Urothelium cell line (cell line): ENCODE measurements at regions not wholly inside any gene's neighbourhood (a gene's known extent, or its start where the extent isn't known, plus 50 kb on each side); places are given as distances from the start of the nearest gene placed in this dataset.

ENCODE experiments used
- DNase-seq: peaks from one replicate; pipeline ENCODE4 v3.0.0; 2011; ENCODE audit warnings: low spot score, mixed read lengths
- FAIRE-seq: peaks from 2 replicates; lab custom pipeline; 2011; peaks lifted over from hg19 to GRCh38; lab: Jason Lieb, UNC

DNA sequence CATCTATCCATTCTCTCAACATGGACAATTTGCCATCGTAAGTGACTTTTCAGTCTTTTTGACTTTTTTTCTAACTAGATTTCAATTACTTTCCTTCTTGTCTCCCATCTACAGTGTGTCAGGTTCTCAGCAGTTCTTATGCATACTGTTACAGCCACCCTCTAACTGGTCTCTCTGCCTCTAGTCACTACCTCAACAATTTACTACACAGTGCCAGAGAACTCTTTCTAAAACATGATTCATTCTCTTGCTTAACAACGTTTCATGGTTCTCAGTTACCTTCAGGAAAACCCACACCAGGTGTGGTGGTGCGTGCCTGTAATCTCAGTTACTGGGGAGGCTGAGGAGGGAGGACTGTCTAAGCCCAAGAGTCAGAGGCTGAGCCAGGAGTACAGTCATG lies 95.4 kb downstream of the DIPK2A start:
- no peak for DNase-seq
- no peak for FAIRE-seq

DNA sequence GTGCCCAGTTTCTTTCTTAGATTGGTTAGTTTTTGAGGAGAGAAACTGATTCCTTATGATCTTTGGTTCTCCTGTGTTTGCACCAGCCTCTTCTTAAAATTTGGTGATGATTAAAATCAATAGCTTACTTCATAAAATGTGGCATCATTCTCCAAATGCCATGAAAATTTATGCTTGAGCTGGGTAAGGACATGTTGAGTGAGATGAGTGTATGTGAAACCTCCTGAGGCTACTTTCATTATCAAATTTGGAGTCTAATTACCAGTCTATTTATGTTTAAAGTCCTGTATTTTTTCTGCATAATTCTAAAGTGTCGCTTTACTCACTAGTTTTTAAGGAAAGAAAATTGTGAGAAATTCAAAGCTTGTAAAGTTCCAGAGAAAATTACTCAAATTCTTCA lies 102.1 kb downstream of the DIPK2A start:
- no peak for DNase-seq
- no peak for FAIRE-seq

DNA sequence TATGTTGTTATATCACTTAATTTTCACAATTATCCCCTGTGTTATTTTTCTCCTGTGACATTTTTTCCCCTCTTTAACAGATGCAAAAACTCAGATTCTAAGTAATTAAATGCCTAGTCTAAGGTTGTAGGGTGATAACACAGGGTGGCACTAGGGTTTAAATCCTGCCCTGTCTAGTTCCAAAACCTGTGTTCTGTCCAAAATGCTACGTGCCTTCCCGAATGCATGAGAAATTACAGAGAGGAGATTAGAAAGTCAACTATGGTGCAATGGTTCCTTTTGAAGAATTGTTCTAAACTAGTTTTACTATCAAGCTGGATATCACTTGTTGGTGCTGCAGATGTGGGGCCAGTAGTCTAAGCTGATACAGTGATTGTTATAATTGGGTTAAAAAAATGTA lies 108.0 kb downstream of the DIPK2A start:
- FAIRE-seq (no peak), DNase-seq (no peak)

DNA sequence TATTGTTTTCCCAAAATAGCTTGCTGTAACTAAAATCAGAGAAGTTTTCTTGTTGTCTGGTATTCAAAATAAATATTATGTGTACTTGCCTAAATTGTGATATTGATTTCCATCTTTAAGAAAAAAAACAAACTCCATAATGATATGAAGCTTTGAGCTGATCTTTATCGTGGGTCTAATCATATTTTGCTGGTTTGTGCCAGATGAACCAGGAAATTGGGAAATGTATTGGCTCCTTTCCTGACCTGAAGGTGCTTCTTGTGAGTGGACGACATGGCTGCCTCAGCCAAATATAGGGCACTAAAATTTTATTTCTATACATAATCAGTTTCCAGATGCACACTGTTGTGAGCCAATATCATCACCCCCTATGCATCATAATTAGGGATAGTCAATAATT lies 113.3 kb downstream of the DIPK2A start:
- FAIRE-seq (no peak), DNase-seq (no peak)

DNA sequence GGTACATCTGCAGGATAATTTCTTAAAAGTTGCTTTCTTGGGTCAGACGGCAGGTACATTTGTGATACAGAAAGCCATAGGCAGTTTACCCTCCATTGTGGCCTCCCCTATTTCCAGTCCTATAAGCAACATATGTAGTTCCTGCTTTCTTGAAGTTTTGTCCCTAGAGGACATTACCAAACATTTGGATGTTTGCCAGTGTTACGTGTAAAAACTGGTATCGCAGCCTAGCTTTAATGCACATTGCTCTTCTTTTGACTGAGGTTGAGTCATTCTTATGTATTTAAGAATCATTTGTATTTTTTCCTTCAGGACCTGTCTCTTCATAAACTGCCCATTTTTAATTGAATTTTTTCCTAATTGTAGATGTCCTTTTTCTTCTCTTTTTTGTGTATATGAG lies 114.3 kb downstream of the DIPK2A start:
- FAIRE-seq (no peak), DNase-seq (no peak)

DNA sequence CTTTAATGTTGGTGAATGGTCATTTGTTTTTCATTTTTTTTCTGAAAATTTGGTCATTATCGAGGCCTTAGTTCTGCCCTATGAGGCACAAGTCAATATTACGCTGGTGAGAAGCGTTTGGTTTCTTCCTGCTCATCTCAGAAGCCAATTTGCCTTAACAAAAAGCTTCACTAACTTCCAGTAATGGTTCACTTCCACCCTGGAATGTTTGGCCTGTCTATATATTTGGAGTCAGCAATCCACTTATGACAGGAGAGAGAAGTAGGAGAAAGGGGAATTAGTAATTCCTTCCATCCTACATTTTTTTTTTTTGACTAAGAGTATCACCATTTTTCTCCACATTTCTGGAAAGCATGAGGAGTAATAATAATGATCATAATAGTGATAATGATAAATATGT lies 124.4 kb downstream of the DIPK2A start:
- DNase-seq (no peak), FAIRE-seq (no peak)

DNA sequence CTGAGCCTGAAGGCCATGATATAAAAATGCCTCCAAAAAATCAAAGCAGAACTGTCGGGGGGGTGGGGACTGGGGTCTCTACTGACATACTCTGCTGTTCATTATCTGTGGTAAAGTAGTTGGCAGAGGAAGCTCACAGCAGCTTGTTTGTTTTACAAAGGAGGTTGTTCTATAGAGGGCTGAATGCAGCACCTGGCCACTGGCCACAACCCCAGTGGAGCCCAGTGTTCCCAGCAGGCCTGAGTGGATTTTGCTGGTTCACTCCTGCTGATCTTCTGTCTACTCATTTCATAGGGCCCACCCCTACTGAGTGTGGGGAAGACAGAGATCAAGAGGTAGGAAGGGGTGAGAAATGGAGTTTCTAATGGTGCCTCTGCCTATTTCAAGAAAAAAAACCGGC lies 125.5 kb downstream of the DIPK2A start:
- DNase-seq: no peak
- no peak for FAIRE-seq

DNA sequence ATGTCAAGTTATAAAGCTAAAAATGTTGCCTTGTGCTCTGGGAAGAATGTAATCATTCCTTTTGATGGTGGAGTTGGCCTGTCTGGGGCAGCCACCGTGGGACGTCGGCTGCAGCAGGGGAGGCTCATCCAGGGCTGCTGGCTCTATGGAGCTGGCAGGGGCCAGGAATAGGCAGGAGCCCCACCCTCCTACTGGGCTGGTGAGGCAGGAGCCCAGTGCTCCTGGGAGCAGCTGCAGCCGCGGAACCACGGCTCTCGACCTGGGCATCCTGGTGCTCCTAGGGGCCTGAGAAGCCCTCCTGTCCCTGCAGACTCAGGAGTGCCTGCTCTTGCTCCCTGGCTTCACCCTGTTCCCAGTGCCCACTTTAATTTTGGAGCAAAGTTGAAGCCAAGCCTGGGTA lies 127.1 kb downstream of the DIPK2A start:
- no peak for FAIRE-seq

DNA sequence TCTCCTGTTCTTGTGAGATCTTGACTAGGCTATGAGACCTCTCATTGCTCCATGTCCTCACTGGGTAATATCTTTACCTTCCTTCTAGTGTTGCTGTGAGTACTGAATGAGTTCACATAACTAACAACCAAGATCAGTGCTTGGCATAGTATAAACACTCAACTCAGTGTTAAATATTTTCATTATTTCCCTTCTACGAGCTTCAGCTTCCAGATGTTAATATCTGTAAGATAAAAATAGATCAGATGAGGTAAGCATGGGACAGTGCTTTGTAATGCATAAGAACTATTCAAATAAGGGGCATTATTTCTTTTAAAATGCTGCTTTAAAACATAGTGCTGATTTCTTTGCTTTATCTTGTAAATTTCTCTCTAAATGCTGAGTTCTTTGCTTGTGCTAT lies 130.8 kb downstream of the DIPK2A start:
- DNase-seq (no peak), FAIRE-seq (no peak)

More for the DNA sequence above, 127.1 kb downstream of the DIPK2A start:
- no peak for DNase-seq

DNA sequence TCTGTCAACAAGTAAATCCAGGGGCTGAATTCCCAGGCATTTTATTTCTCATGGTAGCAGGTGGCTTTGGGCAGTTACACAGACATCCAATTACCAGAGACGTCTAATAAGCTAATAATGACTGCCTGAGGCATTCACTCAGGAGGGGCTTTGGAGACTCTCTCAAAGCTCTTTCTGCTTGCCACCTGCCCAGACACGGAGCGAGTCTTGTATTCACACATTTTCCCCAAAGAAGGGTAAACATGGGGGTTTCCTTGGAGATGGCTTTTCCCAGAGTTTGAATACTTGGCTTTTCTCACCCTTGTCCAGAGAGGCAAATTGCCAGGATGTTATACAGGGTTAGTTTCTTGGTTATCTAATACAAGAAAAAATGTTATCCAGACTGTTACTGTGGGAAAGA lies 132.6 kb downstream of the DIPK2A start:
- no peak for DNase-seq
- no peak for FAIRE-seq

DNA sequence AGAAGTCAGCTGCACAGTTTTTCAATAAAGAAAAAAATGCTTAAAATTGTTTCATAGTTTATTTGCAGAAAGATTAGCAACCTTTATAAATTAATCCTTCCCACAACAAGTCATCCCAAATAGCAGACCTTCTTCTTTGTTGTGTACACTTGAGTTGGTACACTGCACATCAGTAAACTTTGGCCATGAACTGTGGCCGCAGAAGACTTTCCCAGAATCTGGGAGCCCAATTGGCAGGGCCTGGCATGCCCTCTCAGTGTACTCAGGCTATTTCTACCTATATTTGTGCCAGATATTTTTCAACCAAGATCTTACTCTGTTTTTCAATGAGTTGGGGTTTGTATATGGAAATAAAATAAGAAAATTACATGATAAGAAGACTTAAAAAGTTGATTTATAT lies 133.1 kb downstream of the DIPK2A start:
- DNase-seq (no peak), FAIRE-seq (no peak)

DNA sequence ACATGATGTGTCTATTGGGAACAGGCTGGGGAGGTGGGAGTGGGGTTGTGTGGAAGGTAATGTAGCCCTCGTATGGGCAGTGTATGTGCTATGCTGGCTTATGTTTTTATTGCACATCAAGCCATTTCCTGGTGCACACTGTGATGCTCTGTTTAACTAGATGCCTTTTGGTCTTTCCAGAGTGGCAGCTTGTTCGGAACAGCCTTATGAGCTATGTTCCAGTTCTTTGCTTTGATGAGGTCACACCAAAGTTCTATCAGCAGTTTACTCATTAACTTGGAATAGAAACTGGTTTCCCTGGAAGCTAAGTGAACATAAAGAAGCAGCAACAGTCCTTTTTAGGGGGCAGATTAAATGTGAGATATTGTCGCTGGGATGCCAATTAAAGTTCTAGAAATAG lies 133.9 kb downstream of the DIPK2A start:
- no peak for FAIRE-seq
- DNase-seq: no peak

DNA sequence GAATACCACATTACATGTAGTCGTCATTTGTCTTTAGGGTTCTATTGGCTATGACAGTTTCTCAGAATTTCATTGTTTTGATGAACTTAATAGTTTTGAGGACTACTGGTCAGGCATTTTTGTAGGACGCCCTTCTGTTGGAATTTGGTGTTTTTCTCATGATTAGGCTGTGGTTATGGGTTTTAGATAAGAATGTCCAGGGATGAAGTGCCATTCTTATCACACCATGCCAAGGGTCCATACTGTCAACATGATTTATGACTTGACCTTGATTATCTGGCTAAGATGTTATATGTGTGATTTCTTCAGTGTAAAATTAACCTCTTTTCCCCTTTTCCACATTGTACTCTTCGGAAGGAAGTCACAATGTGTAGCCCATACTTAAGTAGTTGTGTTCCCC lies 135.3 kb downstream of the DIPK2A start:
- no peak for DNase-seq
- FAIRE-seq: no peak

DNA sequence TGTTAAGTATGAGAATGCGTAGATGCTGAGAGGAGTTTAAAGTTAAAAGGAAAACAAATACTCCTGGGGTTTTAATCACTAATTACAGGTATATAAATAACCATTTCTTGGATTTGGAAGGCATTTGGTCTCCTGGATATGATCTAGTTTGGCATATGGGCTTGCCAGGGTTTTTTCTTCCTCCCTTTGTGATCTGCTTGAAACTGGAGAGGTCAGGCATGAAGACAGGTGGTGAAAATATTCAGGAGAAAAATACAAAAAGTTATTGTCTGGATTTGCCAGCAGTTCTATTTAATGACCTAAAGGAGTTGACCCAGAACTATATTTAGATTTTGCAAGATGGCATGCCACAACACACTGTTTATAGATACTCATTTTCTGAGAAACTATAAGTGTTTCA lies 136.3 kb downstream of the DIPK2A start:
- FAIRE-seq: no peak

DNA sequence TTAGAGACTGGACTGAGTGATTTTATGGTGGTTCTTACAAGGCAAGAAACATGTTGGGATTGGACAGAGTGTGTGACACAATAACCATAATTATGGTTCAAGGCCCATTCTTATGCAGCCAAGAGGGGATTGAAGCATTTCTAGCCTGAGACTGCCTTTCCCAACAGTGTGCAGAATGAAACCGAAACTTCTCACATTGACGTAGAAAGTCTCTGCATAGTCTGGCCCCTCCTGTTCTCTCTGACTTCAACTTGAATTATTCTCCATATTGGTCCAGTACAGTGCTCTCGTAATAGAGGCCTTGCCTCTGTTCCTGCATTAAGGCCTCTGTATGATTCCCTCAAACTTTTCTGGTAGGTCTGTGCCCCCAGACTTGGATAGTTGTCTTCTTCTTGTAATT lies 138.3 kb downstream of the DIPK2A start:
- no peak for FAIRE-seq
- DNase-seq: no peak

More for the DNA sequence above, 136.3 kb downstream of the DIPK2A start:
- no peak for DNase-seq

DNA sequence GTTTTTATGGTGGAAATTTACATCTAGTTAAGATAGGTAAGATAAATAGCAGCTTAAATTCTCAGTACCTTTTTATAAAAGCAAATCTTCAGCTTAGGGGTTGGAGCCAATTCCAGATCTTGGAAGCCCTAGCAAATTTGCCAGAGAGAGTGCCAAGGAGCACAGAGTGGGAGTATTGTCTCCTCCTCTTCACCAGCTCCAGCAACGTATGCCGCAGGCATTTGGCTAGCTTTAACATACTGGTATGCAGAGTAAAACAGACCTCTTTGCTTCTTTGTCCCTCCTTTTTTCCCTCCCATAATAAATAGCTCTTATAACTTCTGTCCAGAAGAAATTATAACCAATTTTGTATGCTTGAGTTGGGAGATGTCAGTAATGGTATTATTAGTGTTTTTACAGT lies 140.4 kb downstream of the DIPK2A start:
- FAIRE-seq: no peak
- no peak for DNase-seq

DNA sequence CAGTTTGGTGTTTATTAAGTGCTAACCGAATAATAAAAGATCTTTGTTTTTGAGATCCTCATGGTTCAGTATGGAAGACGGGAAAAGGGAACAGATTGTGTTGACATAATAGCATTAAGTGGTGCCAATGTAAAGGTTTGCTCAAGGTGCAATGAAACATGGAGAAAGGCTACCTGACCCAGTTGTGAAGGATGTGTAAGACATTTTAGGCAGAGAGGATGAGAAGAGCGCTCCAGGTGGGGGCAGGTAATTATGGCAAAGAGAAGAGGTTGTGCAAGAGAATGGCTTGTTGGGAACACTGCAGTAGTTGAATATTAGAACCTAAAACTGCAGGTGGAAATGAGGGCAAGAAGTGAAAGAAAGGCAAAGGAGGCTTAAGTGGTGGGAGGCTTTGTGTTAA lies 140.8 kb downstream of the DIPK2A start:
- FAIRE-seq: no peak

DNA sequence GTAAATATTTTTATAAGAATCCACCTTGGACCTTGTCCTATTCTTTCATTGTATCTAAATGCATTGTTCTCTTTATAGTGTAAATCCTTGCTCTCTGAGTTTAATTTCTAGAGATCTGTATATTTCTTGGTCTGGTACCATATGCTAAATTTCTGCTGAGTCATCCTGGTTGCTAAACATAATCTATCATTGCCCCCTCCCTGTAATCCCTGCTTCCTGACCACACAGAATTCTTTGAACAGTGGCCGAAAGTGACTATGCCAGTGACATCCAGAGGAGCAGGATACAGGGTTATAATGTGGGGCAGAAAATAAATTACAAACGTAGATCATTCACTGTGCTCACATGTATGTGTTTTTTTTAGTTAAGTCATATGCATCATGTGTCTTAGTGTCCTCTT lies 143.1 kb downstream of the DIPK2A start:
- FAIRE-seq: no peak
- no peak for DNase-seq

More for the DNA sequence above, 140.8 kb downstream of the DIPK2A start:
- no peak for DNase-seq

DNA sequence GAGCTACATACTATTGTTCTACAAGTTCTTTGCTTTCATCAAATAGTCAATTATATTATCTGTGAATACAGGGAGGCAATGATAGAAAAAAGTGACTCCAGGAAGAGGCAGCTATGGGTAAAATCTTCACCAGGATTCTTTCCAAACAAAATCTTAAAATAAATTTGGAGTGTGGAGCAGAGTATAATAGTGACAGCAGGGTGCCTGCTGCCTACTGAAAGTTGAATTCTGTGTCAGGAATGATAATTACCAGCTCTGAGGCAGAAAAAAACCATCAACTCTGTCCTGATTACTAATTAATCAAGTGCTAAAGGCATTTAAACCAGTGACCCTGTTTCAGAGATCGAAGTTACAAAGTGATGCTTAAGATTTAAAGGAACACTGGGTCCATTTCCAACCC lies 148.0 kb downstream of the DIPK2A start:
- FAIRE-seq (no peak), DNase-seq (no peak)

DNA sequence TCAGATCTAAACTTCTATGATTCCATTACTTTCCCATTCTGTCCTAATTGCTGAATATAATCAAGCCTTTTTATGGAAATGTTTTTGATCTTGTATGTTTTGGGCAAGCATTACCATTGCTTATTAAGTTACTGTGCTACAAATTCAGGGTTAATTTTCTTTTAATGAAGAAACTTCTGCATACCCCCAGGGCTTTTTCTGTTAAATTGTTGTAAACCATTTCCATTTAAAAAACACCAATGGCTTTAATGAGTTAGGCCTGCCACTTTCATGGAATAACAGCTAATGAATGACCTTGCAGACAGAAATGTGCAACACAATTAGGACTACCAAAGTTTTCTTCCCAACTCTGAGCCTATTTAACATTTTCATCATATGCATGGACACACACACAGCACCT lies 150.0 kb downstream of the DIPK2A start:
- FAIRE-seq (no peak), DNase-seq (no peak)

DNA sequence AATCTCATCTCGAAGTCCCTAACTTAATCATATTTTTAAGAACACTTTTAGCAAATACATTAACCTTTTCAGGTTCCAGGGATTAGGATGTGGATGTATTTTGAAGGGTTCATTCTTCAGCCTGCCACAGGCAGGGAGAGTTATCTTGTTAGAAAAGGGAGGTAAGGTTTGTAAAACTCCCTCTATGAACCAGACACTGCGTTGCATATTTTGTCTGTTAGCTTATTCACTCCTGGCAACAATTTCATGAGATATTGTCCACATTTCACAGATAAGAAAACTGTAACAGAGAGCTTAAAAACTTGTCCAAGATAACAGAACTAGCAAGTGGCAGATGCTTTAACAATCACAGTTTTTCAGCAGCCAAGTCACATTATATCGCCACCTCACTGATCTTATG lies 155.4 kb downstream of the DIPK2A start:
- no peak for FAIRE-seq
- no peak for DNase-seq

DNA sequence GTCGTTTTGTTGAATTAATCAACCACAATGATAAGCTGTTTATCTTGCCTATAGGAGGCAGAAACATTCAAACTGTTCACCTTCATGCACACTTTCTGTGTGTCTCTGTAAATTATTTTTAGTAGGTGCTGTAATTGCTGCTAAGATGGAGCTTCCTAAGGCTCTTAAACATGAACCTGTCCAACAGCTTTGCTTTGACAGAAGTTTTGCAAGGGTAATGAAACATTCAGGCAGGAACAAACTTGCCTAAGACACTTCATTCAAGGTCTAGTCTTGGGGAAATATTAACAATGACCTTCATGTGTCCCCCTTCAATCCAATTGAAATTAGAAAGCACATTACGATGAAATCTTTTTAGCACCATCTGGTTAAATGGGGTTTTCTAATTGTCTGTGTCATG lies 156.1 kb downstream of the DIPK2A start:
- DNase-seq (no peak), FAIRE-seq (no peak)

DNA sequence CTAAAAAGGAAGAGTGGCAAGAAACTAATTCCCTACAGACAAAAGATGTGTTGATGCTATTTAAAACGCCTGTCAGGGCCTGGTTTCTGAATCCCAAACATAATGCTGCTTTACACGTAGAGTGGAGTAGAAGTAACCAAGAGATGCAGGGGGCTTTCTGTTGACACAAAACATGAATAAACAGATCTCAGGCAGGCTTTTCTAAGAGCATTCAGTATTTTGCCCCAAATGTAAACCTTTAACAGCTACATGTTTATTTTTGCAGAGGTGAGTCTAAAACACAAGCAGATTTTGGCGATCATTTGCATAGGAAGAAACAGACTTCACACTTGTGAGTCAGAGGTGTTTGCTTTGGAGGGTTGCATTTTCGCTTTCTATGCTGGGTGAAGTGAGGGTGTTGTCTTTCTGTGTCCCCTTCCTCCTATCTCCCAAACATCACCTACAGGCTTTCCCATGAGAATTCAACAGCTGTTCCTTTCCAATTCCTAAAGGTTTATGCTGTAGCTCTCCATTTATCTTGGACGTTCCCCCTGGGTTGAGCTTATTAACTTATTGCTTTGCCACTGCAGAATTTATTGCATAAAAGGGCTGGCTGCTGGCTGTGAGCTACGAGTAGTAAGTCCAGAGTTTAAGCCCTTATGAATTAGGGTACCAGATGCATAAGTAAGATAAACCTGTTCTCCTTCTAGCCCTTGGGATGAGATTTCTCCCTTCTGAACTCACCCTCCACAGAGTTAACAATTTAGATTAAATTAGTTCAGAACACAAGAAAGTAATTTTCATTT lies 156.7 kb downstream of the DIPK2A start:
- FAIRE-seq (no peak), DNase-seq (no peak)
